ENCODE measurements at regions not wholly inside any gene's neighbourhood (a gene's known extent, or its start where the extent isn't known, plus 50 kb on each side); places are given as distances from the start of the nearest gene placed in this dataset.
"Not testable (repeated sequence)": the region's sequence is repeated elsewhere in the genome, so short reads cannot be mapped to it uniquely, and the experiment has no call there.

- BruUV-seq (replicated peaks); DNase-seq (ENCODE audit: extremely low read depth in 1 of 4, low spot score in 3 of 4); in situ Hi-C loops (cut with MboI); H3K79me2 ChIP-seq (ENCODE audit: control insufficient read depth, insufficient read depth, low read length); H3K4me3 ChIP-seq; FAIRE-seq; H3K9ac ChIP-seq (ENCODE audit: insufficient read depth in 1 of 2, low read depth in 2 of 2, low read length in 2 of 2); CTCF ChIA-PET (ENCODE audit: low intra/inter-chr PET ratio); H3K36me3 ChIP-seq (ENCODE audit: control insufficient read depth, insufficient read depth, low read length); H3K4me1 ChIP-seq (replicated peaks in 1 of 2; ENCODE audit: control insufficient read depth in 2 of 2, insufficient read depth in 2 of 2, low read length in 2 of 2); H3K4me2 ChIP-seq (ENCODE audit: insufficient read depth, low read length); H3K27ac ChIP-seq (ENCODE audit: extremely low read depth, low read depth, low read length); H3K9me3 ChIP-seq (replicated peaks; ENCODE audit: control insufficient read depth, insufficient read depth, low read depth, low read length); H2AFZ ChIP-seq (ENCODE audit: low read depth, low read length); H3K9me1 ChIP-seq (ENCODE audit: control insufficient read depth, insufficient read depth, low read length); intact Hi-C loops (cut with micrococcal nuclease); POLR2A ChIA-PET; H4K20me1 ChIP-seq (replicated peaks; ENCODE audit: control insufficient read depth, insufficient read depth, low read length); ATAC-seq: not testable (repeated sequence)
- WGBS (ENCODE audit: insufficient coverage, low coverage, missing lambda C conversion rate) = 18% methylated on average over 2 of the region's 5 CpGs
- H3K27me3 ChIP-seq (ENCODE audit: control insufficient read depth in 2 of 2, insufficient read depth in 2 of 2, low read length in 2 of 2) = peaks cover 0 to 16% of the 10 kb centered on the region in 2 experiments; a peak in 3 of 5 replicates
- peak; percentile 80 for TF ChIP-seq ZNF146 (CRISPR knock-in tag; IDR thresholded peaks at IDR 0.05; ENCODE audit: unreplicated experiment)
Measured at GRCh38 chr2:8131423-8131822, 550.4 kb upstream of the ID2 start.

GRCh38 chr2:8132351-8132831 lies 549.5 kb upstream of the ID2 start:
- DNase-seq (ENCODE audit: extremely low read depth in 1 of 4, low spot score in 3 of 4) (no peak), FAIRE-seq (no peak), ATAC-seq (no peak)
- H3K27ac ChIP-seq (ENCODE audit: extremely low read depth, low read depth, low read length) = no peak overlapping the region
- H3K79me2 ChIP-seq (ENCODE audit: control insufficient read depth, insufficient read depth, low read length) = no peaks in the 10 kb centered on the region
- H3K4me3 ChIP-seq = no peak overlapping the region
- intact Hi-C loops (cut with micrococcal nuclease) (no loop called here), in situ Hi-C loops (cut with MboI) (no loop called here)
- H2AFZ ChIP-seq (ENCODE audit: low read depth, low read length) = no peak overlapping the region
- TF ChIP-seq ZNF668 (CRISPR knock-in tag; IDR thresholded peaks at IDR 0.05) (no peak), MBD2 (IDR thresholded peaks at IDR 0.05; ENCODE audit: borderline replicate concordance, low read depth) (no peak), C11orf30 (IDR thresholded peaks at IDR 0.05; ENCODE audit: low read depth) (peak; percentile 7; the same call in 1 of the 2 replicates), TFAM (CRISPR knock-in tag; conservative IDR thresholded peaks at IDR 0.05) (no peak)
- H4K20me1 ChIP-seq (replicated peaks; ENCODE audit: control insufficient read depth, insufficient read depth, low read length) = no peaks in the 10 kb centered on the region
- WGBS (ENCODE audit: insufficient coverage, low coverage, missing lambda C conversion rate) = 0% methylated on average over 14 of the region's 14 CpGs
- H3K36me3 ChIP-seq (ENCODE audit: control insufficient read depth, insufficient read depth, low read length) = no peaks in the 10 kb centered on the region
- H3K9me3 ChIP-seq (replicated peaks; ENCODE audit: control insufficient read depth, insufficient read depth, low read depth, low read length) = no peaks in the 10 kb centered on the region
- peaks cover 0 to 16% of the 10 kb centered on the region in 2 experiments; a peak in 3 of 5 replicates for H3K27me3 ChIP-seq (ENCODE audit: control insufficient read depth in 2 of 2, insufficient read depth in 2 of 2, low read length in 2 of 2)
- no TSS peak for BruUV-seq (replicated peaks)
- CTCF ChIA-PET (ENCODE audit: low intra/inter-chr PET ratio) = no interaction called here
- no peaks in the 10 kb centered on the region for H3K4me1 ChIP-seq (replicated peaks in 1 of 2; ENCODE audit: control insufficient read depth in 2 of 2, insufficient read depth in 2 of 2, low read length in 2 of 2)
- no peak overlapping the region for H3K9ac ChIP-seq (ENCODE audit: insufficient read depth in 1 of 2, low read depth in 2 of 2, low read length in 2 of 2)
- H3K9me1 ChIP-seq (ENCODE audit: control insufficient read depth, insufficient read depth, low read length) = no peaks in the 10 kb centered on the region
- POLR2A ChIA-PET = no interaction called here
- no peak overlapping the region for H3K4me2 ChIP-seq (ENCODE audit: insufficient read depth, low read length)

Data from K562 (cell line).